HK-2 (cell line): ENCODE measurements at regions not wholly inside any gene's neighbourhood (a gene's known extent, or its start where the extent isn't known, plus 50 kb on each side); places are given as distances from the start of the nearest gene placed in this dataset.
"Not testable (repeated sequence)": the region's sequence is repeated elsewhere in the genome, so short reads cannot be mapped to it uniquely, and the experiment has no call there.

Experiments used
- DNase-seq: peaks from one replicate; pipeline ENCODE4 v3.0.0-alpha.2; 2018; ENCODE audit not compliant: unreplicated experiment

- DNase-seq = no peak
Measured at GRCh38 chr10:4448030-4448429, 378.0 kb upstream of the AKR1E2 start.

GRCh38 chr10:4443419-4443818, 382.6 kb upstream of the AKR1E2 start:
- DNase-seq = no peak

- DNase-seq = no peak
Measured at GRCh38 chr10:4442296-4442695, 383.7 kb upstream of the AKR1E2 start.

GRCh38 chr10:4440260-4440659, 385.7 kb upstream of the AKR1E2 start:
- DNase-seq = no peak

GRCh38 chr10:4437791-4438190, 388.2 kb upstream of the AKR1E2 start:
- no peak for DNase-seq

- DNase-seq = no peak
Measured at GRCh38 chr10:4437061-4437460, 388.9 kb upstream of the AKR1E2 start.

GRCh38 chr10:4436103-4436502, 389.9 kb upstream of the AKR1E2 start:
- DNase-seq = no peak

GRCh38 chr10:4434516-4435071, 391.4 kb upstream of the AKR1E2 start:
- DNase-seq = no peak

GRCh38 chr10:4434105-4434504, 391.9 kb upstream of the AKR1E2 start:
- no peak for DNase-seq

GRCh38 chr10:4431114-4431863, 394.7 kb upstream of the AKR1E2 start:
- no peak for DNase-seq

GRCh38 chr10:4429571-4429970, 396.4 kb upstream of the AKR1E2 start:
- no peak for DNase-seq

GRCh38 chr10:4427532-4427931, 398.5 kb upstream of the AKR1E2 start:
- no peak for DNase-seq

- no peak for DNase-seq
Measured at GRCh38 chr10:4426866-4427265, 399.1 kb upstream of the AKR1E2 start.

GRCh38 chr10:4409319-4409718, 416.7 kb upstream of the AKR1E2 start:
- DNase-seq = no peak

GRCh38 chr10:4407783-4408182, 418.2 kb upstream of the AKR1E2 start:
- no peak for DNase-seq

GRCh38 chr10:4405828-4406227, 420.2 kb upstream of the AKR1E2 start:
- DNase-seq = no peak

GRCh38 chr10:4403638-4404252, 422.3 kb upstream of the AKR1E2 start:
- DNase-seq = no peak

GRCh38 chr10:4401080-4401479, 424.9 kb upstream of the AKR1E2 start:
- DNase-seq = not testable (repeated sequence)

- no peak for DNase-seq
Measured at GRCh38 chr10:4399556-4399955, 426.5 kb upstream of the AKR1E2 start.

GRCh38 chr10:4398602-4399001, 427.4 kb upstream of the AKR1E2 start:
- DNase-seq = no peak

- no peak for DNase-seq
Measured at GRCh38 chr10:4397337-4397736, 428.7 kb upstream of the AKR1E2 start.

- DNase-seq = no peak
Measured at GRCh38 chr10:4396401-4397283, 429.4 kb upstream of the AKR1E2 start.
